GM21367 (cell line): ENCODE measurements at regions not wholly inside any gene's neighbourhood (a gene's known extent, or its start where the extent isn't known, plus 50 kb on each side); places are given as distances from the start of the nearest gene placed in this dataset.
"Not testable (repeated sequence)": the region's sequence is repeated elsewhere in the genome, so short reads cannot be mapped to it uniquely, and the experiment has no call there.

Source experiments
- ATAC-seq: cut with Tn5 transposase; IDR thresholded peaks from one replicate; pipeline ENCODE4 v1.9.1; 2021; ENCODE audit not compliant: unreplicated experiment

DNA sequence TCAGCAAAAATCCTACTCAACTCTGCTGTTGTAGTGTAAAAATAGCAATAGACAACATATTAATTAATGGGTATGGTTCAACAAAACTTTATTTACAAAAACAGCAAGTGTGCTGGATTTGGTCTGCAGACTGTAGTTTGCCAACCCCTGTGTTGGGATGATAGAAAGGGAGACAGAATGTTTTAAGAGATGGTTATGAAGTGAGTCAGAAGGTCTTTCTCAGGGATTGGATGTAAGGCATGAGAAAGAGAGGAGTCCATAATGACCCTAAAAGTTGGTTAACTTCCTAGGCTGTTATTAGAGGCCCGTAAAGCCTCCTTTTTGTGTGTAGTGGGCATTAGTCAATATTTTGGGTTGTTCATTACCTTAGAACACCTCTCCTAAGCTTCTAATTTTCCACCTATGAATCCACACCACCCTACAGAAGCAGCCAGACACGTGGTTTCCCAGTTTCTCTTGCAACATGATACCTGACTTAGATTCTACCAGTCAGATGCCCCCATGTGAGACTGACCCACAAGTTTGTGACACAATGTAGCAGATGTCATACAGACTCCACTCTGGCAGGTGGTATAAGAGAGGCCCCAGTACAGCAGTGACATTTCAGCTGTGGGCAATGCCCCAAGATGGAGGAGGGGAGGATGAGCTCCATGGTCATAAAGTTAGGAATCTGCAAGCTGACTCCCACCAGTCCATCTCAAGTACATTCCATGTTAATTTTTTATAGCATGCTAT, 1015.6 kb downstream of the KCNMA1 start:
- ATAC-seq: no peak

DNA sequence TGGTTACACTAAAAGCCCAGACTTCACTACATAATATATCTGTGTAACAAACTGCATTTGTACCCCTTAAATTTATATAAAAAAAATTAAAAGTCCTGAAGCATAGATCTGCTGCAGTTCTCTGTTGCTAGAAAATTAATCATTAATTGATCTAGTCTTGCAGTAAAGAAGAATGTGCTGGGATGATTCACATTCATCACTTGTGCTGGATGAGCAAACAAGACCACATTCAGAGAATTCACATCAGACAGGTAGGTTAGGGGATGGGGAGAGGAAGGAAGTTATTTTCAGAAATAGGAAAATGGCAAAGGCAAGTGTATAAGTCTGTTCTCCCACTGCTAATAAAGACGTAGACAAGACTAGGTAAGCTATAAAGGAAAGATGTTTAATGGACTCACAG, 1019.0 kb downstream of the KCNMA1 start:
- no peak for ATAC-seq

DNA sequence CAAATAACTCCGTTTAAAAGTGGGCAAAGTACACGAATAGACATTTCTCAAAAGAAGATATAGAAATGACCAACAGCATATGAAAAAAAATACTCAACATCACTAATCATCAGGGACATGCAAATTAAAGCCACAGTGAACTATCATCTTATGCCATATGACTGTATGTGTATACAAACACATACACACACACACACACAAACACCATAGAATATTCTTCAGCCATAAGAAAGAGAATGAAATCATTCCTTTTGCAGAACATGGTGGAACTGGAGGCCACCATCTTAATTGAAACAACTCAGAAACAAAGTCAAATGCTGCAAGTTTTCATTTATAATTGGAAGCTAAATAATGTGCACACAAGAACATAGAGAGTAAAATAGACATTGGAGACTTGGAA, 1019.4 kb downstream of the KCNMA1 start:
- no peak for ATAC-seq

DNA sequence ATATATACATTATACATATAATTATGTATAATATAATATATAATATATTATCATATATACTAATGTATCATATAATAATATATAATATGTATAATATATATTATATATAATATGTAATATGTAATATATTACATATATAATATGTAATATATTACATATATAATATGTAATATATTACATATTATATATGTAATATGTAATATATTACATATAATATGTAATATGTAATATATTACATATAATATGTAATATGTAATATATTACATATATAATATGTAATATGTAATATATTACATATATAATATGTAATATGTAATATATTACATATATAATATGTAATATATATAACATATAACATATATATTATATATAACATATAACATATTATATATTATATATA, 1020.9 kb downstream of the KCNMA1 start:
- ATAC-seq: not testable (repeated sequence)

DNA sequence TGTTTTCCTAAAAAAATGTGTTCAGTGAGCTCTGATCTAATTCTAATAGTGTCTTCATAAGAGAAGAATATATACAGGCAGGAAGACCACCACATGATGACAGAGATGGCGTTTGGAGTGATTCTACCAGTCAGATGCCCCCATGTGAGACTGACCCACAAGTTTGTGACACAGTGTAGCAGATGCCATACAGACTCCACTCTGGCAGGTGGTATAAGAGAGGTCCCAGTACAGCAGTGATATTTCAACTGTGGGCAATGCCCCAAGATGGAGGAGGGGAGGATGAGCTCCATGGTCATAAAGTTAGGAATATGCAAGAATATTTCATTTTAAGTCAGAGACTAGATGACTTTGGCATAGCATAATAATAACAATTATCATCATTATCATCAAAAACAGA, 1022.6 kb downstream of the KCNMA1 start:
- no peak for ATAC-seq
